ENCODE measurements at regions not wholly inside any gene's neighbourhood (a gene's known extent, or its start where the extent isn't known, plus 50 kb on each side); places are given as distances from the start of the nearest gene placed in this dataset.

- no peak for TF ChIP-seq CTCF (conservative IDR thresholded peaks at IDR 0.05; ENCODE audit: low read length)
- TF ChIP-seq EZH2phosphoT487 (IDR thresholded peaks at IDR 0.05; ENCODE audit: borderline replicate concordance, low read depth, low read length) = no peak
These were observed 133.8 kb upstream of the SCN7A start for GRCh38 chr2:166627893-166628292.
